ENCODE measurements at regions not wholly inside any gene's neighbourhood (a gene's known extent, or its start where the extent isn't known, plus 50 kb on each side); places are given as distances from the start of the nearest gene placed in this dataset.

- TF ChIP-seq POLR2A (IDR thresholded peaks at IDR 0.05) (no peak), POLR2AphosphoS5 (IDR thresholded peaks at IDR 0.05; ENCODE audit: insufficient read depth in 1 of 2, low read depth in 1 of 2) (no peak)
Measured at GRCh38 chr5:17394086-17394485, 103.9 kb upstream of the TAF11L2 start.

GRCh38 chr5:17395106-17395880, 102.7 kb upstream of the TAF11L2 start:
- H3K27ac ChIP-seq: no peak overlapping the region
- TF ChIP-seq POLR2A (IDR thresholded peaks at IDR 0.05) (no peak), CTCF (IDR thresholded peaks at IDR 0.05) (no peak), POLR2AphosphoS5 (IDR thresholded peaks at IDR 0.05; ENCODE audit: insufficient read depth in 1 of 2, low read depth in 1 of 2) (no peak)

More at GRCh38 chr5:17394086-17394485, 103.9 kb upstream of the TAF11L2 start:
- peak in 1 of 2 donors; percentile 49 for DNase-seq (ENCODE audit: extremely low spot score in 2 of 2)
- Histone ChIP-seq H3K4me1 (no peaks in the 10 kb centered on the region), H3K27ac (no peak overlapping the region), H3K27me3 (no peaks in the 10 kb centered on the region), H3K4me3 (no peak overlapping the region), H3K9me3 (no peaks in the 10 kb centered on the region), H3K36me3 (no peaks in the 10 kb centered on the region)
- intact Hi-C loops (cut with DNase I): no loop called here

GRCh38 chr5:17396247-17396646, 101.8 kb upstream of the TAF11L2 start:
- no peak overlapping the region for H3K27ac ChIP-seq
- no peak overlapping the region for H3K4me3 ChIP-seq
- intact Hi-C loops (cut with DNase I): no loop called here
- H3K36me3 ChIP-seq: no peaks in the 10 kb centered on the region
- H3K9me3 ChIP-seq: no peaks in the 10 kb centered on the region
- no peak for DNase-seq (ENCODE audit: extremely low spot score in 2 of 2)
- peaks cover 6% of the 10 kb centered on the region for H3K4me1 ChIP-seq
- H3K27me3 ChIP-seq: no peaks in the 10 kb centered on the region
- TF ChIP-seq POLR2AphosphoS5 (IDR thresholded peaks at IDR 0.05; ENCODE audit: insufficient read depth in 1 of 2, low read depth in 1 of 2) (no peak), POLR2A (IDR thresholded peaks at IDR 0.05) (no peak), CTCF (IDR thresholded peaks at IDR 0.05) (no peak)

More at GRCh38 chr5:17395106-17395880, 102.7 kb upstream of the TAF11L2 start:
- peak in 1 of 2 donors; percentile 3 for DNase-seq (ENCODE audit: extremely low spot score in 2 of 2)
- Histone ChIP-seq H3K4me1 (no peaks in the 10 kb centered on the region), H3K4me3 (no peak overlapping the region), H3K27me3 (no peaks in the 10 kb centered on the region), H3K9me3 (no peaks in the 10 kb centered on the region), H3K36me3 (no peaks in the 10 kb centered on the region)
- intact Hi-C loops (cut with DNase I): no loop called here

GRCh38 chr5:17398431-17398830, 99.6 kb upstream of the TAF11L2 start:
- peaks cover 11% of the 10 kb centered on the region for H3K4me1 ChIP-seq
- H3K36me3 ChIP-seq: no peaks in the 10 kb centered on the region
- intact Hi-C loops (cut with DNase I): no loop called here
- H3K27ac ChIP-seq: no peak overlapping the region
- DNase-seq (ENCODE audit: extremely low spot score in 2 of 2): peak in 1 of 2 donors; percentile 11
- no peak for TF ChIP-seq CTCF (IDR thresholded peaks at IDR 0.05)
- TF ChIP-seq POLR2AphosphoS5 (IDR thresholded peaks at IDR 0.05; ENCODE audit: insufficient read depth in 1 of 2, low read depth in 1 of 2): no peak
- no peak for TF ChIP-seq POLR2A (IDR thresholded peaks at IDR 0.05)
- no peaks in the 10 kb centered on the region for H3K9me3 ChIP-seq
- no peak overlapping the region for H3K4me3 ChIP-seq
- no peaks in the 10 kb centered on the region for H3K27me3 ChIP-seq

- DNase-seq (ENCODE audit: extremely low spot score in 2 of 2): no peak
- no peak for TF ChIP-seq POLR2AphosphoS5 (IDR thresholded peaks at IDR 0.05; ENCODE audit: insufficient read depth in 1 of 2, low read depth in 1 of 2)
- no peak for TF ChIP-seq CTCF (IDR thresholded peaks at IDR 0.05)
- no peak for TF ChIP-seq POLR2A (IDR thresholded peaks at IDR 0.05)
Measured at GRCh38 chr5:17398866-17399835, 98.9 kb upstream of the TAF11L2 start.

More at GRCh38 chr5:17398866-17399835, 98.9 kb upstream of the TAF11L2 start:
- no peaks in the 10 kb centered on the region for H3K9me3 ChIP-seq
- H3K36me3 ChIP-seq: no peaks in the 10 kb centered on the region
- H3K4me1 ChIP-seq: peaks cover 11% of the 10 kb centered on the region
- no peak overlapping the region for H3K4me3 ChIP-seq
- H3K27ac ChIP-seq: no peak overlapping the region
- no peaks in the 10 kb centered on the region for H3K27me3 ChIP-seq
- intact Hi-C loops (cut with DNase I): no loop called here
